ENCODE measurements at regions not wholly inside any gene's neighbourhood (a gene's known extent, or its start where the extent isn't known, plus 50 kb on each side); places are given as distances from the start of the nearest gene placed in this dataset.

DNA sequence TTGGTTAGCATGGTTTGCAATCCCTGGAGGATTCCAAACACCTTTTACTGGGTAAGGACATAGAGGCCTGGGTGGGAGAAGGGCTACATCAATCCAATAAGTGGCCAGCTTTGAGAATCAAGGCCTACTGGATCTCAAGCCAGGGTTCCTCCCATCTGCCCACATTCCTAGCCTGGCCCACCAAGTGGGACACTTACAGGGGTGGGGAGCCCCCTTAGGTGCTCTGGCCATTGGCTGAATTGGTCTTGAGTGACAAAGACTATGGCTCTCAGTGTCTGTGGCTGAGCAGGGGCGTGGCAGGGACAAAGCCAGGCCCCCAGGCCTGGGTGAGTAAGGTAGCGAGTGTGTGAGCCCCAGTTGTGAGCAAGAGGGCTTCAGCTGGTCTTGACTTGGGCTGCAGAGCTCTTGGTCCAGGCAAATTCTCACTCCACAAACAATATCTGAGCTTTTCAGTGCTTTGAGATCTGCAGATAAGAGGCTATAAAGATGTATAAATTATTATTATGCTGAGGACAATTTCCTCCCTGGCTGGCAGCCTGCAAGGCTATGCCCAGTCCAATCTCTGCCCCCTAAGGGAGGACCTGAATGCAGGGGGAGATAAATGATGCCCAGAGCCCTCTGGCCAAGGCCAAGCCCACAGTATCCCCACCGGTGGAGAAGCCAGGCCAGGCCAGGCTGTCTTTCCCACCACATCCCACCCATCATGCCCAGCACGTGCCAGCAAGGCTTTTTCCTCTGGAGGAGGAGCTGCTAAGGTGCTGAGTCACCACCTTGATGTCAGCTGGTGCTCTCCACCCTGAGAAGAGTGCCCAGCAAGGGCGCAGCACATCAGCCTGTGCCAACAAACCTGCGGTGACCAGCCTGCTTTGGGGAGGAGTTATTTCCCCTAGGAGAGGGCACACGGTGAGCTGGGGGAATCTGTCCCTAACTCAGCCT is 80.7 kb upstream of the DUSP5 start:
- DNase-seq = no peak

DNA sequence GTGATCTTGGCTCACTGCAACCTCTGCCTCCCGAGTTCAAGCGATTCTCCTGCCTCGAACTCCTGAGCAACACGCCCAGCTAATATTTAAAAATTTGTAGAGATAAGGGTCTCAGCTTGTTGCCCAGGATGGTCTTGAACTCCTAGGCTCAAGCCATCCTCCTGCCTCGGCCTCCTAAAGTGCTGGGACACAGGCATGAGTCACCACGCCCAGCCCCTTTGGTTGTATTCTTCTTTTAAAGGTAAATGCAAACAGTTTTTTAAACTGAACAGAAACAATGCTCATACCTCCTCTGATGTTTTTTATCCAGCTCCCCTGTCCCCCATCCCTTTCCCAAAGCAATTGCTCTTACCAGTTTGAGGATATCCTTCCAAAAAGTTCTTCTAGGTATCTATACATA is 79.5 kb upstream of the DUSP5 start:
- no peak for DNase-seq

DNA sequence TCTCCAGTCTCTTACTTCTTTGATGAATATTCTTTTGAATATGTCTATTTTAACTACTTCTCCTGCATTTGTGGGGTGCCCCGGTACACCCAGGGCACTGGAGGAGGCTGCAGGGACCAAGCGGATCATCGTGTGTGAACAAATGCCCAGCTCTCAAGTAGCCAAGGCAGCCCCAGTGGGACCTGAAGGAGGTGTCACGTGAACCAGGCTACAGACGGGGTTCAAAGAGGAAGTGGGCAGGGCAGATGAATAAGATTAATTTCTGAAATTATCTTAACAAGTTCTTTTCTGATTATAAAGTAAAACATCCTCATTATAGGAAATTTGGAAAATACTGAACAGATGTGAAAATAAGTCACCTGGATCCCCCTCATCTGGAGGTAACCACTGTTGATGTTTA is 78.4 kb upstream of the DUSP5 start:
- no peak for DNase-seq

DNA sequence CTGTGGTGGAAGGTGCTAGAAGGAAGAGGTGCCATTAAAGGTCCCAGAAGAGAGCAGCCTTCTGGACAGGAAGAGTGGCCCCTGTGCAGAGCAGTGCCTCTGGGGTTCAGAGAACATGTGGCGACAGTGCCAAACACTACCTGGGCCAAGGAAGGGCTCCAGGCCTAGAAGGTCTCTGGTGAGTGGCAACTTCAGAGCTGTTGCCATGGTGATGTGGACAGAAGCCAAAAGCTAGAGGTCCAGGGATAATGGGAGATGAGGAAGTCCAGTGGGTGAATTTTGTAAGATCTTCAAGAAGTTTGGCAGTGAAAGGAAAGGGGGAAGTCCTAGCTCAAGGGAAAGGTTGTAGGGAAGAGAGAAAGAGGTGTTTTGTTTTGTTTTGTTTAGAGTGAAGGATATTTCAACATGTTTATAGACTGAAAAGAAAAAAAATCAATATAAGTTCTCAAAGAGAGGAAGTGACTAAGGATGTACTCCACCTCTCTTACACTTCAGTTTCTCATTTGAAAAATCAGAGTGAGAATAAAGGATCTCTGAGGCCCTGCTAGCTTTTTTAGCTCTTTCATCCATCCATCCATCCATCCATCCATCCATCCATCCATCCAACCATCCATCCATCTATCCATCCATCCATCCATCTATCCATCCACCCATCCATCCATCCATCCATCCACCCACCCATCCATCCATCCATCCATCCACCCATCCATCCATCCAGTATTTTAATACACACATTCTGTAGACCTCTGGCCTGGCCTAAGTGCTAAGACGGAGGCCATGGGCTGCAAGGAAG is 77.1 kb upstream of the DUSP5 start:
- no peak for DNase-seq

DNA sequence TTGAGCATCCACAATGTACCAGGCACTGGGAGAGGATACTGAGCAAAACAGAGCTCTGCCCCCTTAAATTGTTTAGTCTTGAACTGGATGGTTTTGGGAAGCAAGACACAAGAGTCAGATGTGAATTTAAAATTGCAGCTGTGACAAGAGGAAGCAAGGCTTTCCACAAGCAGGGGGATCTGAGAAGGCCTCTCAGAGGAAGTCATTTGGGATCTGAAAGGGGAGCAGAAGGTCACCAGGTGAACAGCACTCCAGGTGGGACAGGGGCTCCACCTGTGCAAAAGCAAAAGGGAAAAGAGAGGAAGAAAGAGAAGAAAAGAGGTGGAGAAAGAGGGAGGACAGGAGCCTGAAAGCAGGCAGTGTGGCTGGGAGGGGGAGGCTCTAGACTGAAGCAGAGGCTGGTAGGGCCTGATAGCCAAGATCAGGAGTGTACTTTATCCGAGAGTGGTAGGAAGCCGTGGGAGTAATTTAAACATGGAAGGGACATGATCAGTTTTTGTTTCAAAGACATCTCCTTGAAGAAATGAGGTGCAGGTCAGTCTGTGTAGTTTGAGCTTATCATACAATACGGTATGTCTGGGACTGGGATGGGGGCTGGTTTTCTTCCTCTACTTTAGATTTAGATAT is 76.1 kb upstream of the DUSP5 start:
- DNase-seq = no peak

DNA sequence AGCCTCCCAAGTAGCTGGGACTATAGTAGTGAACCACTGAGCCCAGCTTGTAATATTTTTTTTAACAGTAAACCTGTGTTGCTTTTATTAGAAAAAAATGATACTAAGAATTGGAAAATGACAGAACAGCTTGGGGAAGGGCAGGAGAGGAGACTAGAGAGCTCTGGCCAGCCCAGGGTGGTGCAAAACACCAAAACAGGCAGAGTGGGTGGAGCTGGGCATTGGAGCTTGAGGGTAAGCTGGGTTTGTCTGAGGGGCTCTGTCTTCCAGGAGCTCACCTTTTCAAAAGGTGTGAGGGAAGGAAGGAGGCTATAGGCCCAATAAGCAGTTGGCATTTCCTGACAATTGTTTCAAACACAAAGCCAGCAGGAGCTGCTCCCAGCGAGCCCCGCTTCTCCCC is 75.2 kb upstream of the DUSP5 start:
- DNase-seq = no peak

DNA sequence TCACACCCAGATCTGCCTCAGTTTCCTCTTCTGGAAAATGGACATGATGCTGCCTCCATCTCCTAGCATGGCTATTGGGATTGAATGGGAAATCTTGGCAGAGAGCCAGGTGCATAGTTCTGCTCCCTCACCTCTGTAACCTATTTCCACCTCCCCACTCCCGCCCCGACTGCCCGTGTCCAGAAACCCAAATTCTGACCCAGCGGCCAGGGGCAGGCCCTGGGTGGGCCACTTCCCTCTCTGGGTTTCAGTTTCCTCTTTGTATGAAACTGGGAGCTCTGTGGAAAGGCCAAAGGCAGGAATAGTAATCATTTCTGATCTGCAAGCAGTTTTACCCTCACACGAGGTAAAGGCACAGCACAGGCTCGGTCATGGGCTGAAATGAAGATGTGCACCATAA is 74.1 kb upstream of the DUSP5 start:
- DNase-seq = no peak

DNA sequence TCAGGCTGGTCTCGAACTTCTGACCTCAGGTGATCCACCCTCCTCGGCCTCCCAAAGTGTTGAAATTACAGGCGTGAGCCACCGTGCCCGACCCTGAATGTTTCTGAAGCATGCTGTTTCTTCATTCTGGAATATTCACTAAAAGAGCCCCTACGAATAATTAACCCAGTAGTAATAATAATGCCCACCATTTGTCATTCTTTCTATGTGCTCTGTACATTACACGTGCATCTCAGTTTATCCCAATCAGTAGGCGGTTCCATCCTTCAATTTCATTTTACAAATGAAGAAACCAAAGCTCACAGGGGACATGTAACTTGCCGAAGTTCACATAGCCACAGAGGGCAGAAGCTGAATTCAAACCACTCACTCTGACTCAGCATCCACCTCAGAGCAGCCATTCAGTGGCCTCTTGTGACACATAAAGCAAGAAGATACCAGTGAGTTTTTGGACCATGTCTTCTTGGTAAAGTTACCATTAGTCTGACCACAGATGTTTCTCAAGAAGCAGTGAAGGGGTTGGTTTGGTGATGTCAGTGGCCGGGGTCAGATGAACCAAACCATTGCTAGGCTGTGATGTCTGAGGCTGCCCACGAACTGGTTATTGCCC is 71.9 kb upstream of the DUSP5 start:
- DNase-seq = no peak

DNA sequence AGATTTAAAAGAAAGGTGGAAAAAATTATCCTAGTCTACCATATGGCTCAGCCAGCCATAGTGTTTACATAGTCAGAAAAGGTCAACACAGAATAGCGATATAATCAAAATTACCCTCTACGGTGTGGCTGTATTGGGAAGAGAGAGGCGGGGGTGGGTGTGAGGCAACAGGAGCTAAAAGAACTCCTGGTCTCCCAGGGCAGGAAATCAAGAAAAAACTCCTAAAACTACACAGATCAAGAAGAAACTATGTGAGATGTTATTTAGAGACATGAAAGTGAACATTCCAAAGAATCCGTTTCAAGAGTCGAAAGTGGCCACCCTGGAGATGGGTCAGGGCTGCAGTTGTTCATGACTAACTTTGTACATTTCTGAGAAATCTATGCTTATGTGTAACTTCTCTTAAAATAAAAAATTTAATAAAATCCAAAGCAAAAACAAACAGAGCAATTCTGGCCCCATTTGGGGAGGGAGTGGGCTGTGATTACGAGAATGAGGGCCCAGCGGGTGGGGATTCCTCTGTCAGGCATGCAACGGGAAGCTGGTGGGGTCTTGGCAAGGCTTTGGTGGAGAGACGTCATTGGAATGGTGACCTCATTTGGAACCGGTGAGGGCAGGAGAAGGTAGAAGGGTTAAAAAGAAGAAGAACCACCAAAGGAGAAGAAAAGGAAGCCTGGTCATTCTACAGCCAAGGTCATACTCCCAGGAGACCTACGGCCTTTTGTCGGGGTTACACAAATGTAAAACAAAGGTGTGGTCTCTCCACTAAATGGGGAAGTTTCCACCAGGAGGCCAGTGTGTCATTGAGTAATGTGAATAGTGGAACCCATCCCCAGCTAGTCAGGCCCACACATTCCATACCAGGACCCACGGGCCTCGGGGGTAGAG is 71.2 kb upstream of the DUSP5 start:
- no peak for DNase-seq

DNA sequence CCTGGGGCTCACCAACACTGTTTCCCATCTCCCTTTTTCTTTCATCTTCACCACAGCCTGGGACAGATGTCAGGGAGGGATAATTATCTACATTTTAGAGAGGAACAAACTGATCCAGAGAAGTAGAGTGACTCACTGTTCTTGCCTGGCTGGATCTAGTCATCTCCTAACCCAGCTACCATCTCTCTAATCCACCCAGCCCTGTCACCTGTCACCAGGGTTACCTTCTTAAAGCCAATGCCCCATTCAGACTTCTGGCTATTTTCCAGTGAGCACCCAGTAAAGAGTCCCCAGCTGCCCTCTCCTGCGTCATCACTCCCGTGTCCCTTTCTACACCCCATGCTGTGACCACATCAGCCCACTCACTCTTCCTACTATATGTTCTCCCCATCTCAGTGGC is 68.4 kb upstream of the DUSP5 start:
- DNase-seq = no peak

DNA sequence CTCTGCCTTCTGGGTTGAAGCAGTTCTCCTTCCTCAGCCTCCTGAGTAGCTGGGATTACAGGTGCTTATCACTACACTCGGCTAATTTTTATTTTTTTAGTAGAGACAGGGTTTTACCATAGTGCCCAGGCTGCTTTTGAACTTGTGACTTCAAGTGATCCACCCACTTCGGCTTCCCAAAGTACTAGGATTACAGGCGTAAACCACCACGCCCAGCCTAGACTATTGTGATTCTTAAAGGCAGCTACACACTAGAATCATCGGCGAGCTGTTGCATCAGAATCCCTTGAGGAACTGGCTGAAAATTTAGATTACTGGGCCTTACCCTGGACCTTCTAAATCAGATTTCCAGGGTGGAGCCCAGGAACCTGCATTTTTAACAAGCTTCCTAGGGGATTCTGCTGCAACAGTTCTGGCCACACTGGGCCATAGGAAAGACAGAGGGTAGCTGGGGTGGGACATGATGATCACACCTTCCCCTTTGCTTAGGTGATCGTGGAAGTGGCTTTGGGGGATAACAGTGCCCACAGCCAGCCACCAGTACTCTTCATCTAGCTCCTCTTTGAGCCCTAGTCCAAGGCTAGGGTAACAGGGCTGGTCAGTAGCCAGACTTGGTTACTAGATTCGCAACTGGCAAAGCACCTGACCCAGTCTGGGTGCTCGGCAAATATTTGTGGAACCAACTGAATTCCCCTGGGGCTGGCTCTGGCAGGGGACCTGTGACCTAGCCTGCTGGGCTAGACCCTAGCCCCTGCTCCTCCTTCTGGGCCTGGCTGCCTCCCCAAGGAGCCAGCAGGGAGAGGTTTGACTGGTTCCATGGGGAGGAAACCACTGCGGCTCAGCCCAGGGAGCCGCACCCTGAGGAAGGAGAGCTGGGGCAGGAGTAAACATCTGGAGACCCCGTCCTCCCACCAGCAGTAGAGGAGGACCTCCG is 67.1 kb upstream of the DUSP5 start:
- DNase-seq = no peak

DNA sequence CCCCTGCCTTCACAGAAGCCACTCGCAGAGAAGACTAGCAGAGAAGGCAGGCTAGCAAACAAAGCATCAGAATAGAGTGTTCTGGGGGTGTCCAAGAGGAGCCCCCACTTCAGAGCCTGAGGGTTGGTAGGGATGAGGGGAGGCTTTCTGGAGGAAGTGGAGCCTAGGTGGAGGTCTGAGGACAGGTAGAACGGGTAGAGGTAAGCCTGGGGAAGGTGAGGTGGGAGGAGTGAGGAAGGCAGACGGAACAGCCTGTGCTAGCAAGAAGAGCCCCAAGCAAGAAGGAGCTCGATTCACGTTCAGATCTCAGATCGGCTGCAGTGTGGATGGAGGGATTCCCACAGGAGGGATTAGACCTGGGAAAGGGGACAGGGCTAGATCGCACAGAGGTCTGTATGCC is 66.0 kb upstream of the DUSP5 start:
- no peak for DNase-seq

DNA sequence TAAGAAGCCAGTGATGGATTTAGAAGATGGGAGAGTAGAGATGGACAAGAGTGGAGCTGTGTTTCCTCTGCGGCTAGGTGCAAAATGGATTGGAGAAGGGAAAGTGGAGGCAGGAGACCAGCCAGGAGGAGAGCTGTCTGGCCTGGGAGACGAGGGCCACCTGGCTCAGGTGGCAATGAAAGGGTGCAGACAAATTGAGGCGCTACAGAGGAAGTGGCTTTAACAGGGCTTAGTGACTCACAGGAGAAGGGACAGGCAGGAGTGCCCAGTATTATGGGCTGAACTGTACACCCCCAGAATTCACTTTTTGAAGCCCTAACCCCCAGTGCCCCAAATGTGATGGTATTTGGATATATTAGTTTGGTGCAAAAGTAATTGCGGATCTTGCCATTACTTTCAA is 65.6 kb upstream of the DUSP5 start:
- DNase-seq = no peak

DNA sequence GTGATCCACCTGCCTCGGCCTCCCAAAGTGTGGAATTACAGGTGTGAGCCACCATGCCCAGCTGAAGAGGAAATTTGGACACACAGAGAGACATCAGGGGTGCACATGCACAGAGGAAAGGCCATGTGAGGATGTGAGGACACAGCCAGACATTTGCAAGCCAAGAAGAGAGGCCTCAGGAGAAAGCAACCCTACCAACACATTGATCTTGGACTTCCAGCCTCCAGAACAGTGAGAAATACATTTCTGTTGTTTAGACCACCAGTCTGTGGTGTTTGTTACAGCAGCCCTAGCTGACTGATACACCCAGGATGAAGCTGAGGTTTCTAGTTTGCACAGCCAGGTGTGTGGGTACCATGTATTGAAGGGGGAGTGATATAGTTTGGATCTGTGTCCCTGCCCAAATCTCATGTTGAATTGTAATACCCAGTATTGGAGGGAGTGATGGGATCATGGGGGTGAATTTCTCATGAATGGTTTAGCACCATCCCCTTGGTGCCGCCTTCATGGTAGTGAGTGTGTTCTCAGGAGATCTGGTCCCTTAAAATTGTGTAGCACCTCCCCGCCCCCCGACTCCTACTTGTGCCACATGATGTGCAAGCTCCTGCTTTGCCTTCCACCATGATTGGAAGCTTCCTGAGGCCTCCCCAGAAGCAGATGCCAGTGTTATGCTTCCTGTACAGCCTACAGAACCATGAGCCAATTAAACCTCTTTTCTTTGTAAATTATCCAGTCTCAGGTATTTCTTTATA is 64.7 kb upstream of the DUSP5 start:
- no peak for DNase-seq

DNA sequence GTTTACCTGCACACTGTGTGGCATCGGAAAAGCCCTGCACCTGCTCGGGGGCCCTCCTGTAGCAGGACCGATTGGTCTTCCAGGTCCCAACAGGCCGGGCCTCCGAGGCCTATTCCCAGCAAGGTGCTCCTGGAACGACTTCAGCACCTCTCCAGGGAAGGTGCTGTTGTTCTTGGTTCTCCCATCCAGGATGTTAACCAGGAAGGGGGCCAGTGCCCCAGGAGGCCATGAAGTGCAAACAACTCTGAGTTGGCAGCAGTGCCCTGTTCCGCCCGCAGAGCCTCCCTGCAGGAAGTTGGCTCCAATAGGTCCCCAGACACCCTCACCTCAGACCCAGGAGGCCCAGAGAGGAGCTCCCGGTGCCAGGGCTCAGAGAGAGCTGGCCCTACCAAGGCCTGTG is 64.0 kb upstream of the DUSP5 start:
- no peak for DNase-seq

DNA sequence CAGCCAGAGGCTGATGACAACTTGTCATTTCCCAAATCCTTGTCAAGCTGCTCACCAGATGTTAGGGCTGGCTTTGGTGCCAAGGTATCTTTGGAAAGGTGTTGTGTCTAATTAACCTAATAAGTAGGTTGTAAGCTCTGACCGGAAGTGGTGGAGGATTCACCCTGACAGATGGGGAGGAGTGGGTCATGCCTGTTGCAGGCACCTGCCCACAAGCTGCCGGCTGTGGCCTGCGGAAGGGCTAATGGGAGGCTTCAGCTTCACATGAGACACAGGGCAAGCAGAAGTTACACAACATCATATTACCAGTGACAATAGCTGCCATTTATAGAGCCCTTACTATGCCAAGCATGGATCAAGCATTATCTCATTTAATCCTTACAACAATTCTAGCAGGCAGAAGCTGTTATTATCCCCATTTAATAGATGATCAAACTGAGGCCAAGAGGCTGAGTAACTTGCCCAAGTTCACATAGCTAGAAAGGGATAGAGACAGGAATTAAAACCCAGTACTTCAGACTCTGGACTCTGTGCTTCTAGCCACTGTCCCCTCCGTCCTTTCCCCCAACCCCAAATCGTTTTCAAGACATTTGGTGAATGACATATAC is 63.1 kb upstream of the DUSP5 start:
- no peak for DNase-seq

DNA sequence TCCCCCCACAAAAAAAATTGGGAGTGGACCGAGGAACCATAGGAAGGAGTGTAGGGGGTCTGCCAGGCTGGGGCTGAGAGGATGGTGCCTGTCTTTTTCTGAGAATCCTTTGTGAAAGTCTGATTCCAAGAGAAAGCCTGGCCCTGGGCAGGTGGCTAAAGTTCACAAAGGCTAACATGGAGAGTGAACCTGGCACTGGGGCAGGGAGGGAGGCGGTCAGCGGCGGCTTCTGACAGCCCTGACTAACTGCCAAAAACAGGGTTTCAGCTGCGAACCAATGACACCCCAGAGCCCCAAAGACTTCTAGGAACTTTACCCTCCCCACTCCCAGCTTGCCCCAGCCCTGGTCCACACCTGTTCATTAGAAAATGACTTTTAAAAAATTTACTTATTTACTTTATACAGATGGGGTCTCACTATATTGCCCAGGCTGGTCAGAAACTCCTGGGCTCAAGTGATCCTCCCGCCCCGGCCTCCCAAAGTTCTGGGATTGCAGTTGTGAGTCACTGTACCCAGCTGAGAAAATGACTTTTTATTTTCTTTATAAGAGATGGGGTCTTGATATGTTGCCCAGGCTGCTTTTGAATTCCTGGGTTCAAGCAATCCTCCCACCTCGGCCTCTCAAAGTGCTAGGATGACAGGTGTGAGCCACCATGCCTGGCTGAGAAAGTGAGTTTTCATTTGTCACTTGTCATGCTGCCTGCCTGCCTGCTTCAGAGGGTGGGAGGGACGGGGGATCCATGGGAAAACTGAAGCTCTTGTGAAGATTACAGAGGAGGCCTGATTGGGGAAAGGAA is 61.0 kb upstream of the DUSP5 start:
- no peak for DNase-seq

DNA sequence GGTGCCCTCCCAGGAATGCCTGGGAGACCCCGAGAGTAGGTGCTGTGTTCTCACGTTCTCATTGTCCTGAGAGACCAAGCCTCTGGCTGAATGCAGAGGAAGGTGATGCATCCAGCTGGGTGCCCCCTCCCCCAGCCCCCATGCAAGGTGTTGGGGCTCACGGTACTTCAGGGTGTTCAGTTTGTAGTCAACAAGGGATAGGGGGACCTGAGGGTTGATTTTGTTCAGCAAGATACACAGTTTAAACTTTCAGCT is 60.4 kb upstream of the DUSP5 start:
- DNase-seq = no peak

DNA sequence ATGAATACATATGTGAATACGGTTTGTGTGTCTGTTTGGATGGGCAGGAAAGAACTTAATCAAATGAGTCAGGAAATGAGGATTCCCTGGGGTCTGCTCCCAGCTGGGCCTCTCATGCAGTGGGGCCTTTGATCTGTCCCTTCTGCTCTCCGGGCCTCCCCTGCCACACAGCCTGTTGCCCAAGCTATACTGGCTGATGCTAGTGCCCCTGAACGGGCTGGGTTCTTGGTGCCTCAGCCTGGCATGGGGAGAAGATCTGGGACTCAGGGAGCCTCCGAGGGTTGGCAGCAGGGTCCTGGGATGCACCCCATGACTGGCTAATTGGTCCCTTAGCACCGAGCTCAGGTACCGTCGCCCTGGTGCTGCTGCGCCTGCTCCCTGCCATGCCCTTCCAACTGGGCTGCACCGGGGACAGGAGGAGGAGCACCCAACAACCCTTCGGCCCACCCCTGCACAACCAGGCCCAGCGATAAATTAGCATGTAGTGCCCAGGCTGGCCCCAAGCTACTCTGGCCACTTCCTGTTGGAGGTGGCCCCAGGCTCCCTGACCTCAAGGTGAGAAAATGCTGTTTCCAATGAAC is 59.9 kb upstream of the DUSP5 start:
- no peak for DNase-seq
